T-helper 17 cell (primary cell): ENCODE measurements at regions not wholly inside any gene's neighbourhood (a gene's known extent, or its start where the extent isn't known, plus 50 kb on each side); places are given as distances from the start of the nearest gene placed in this dataset.
"Not testable (repeated sequence)": the region's sequence is repeated elsewhere in the genome, so short reads cannot be mapped to it uniquely, and the experiment has no call there.

Source experiments
- ATAC-seq: fragments of 150-1000 bp; cut with Tn5 transposase; 2 replicates; pipeline ENCODE4 v1.10.0; 2021; ENCODE audit warnings: mild to moderate bottlenecking, moderate library complexity
- DNase-seq, 3 donors: peaks; one replicate each; pipeline versions ENCODE4 v3.0.0 to v3.0.0-alpha.2; 2020 to 2021
- H3K9me3 ChIP-seq: one replicate; pipeline ENCODE4 v1.7.0; 2013; ENCODE audit warnings: low read length, mild to moderate bottlenecking; ENCODE audit not compliant: control insufficient read depth, poor library complexity, severe bottlenecking
- H3K27ac Mint-ChIP-seq: one replicate; pipeline ENCODE4 v1.8.0; 2022; ENCODE audit warnings: mild to moderate bottlenecking, moderate library complexity, mixed read lengths
- H3K27me3 Mint-ChIP-seq: one replicate; pipeline ENCODE4 v1.8.0; 2022; ENCODE audit warnings: mixed read lengths
- H3K36me3 Mint-ChIP-seq: one replicate; pipeline ENCODE4 v1.8.0; 2022; ENCODE audit warnings: low read depth, mixed read lengths
- H3K4me1 Mint-ChIP-seq: one replicate; pipeline ENCODE4 v1.8.0; 2022; ENCODE audit warnings: mild to moderate bottlenecking, mixed read lengths
- H3K4me3 Mint-ChIP-seq: one replicate; pipeline ENCODE4 v1.8.0; 2022; ENCODE audit warnings: mild to moderate bottlenecking, moderate library complexity, mixed read lengths

DNA sequence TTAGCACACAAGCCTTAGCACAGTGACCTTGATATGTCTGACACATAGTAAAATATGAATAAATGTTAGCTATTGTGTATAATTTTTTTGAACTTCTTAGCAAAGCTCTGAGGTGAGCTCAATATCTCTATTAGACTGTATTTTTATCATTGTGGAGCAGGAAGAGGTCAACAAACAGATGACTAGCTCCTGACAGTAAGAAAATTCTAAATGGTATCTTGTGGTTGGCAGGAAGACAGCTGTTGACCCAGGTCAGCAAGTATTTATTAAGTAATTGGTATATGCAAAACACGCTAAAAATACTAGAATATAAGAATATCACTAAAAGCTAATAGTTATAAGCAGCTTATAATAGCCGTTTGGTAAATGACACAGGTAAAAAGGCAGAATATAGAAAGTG lies 77.5 kb upstream of the MARCKS start:
- no peaks in the 10 kb centered on the region for H3K36me3 Mint-ChIP-seq
- no peak overlapping the region for H3K4me3 Mint-ChIP-seq
- H3K27ac Mint-ChIP-seq = no peak overlapping the region
- no peaks in the 10 kb centered on the region for H3K9me3 ChIP-seq
- peaks cover 2% of the 10 kb centered on the region for H3K4me1 Mint-ChIP-seq
- ATAC-seq (no peak), DNase-seq (no peak)
- no peaks in the 10 kb centered on the region for H3K27me3 Mint-ChIP-seq

- H3K4me1 Mint-ChIP-seq = peaks cover 2% of the 10 kb centered on the region
- no peak overlapping the region for H3K4me3 Mint-ChIP-seq
- DNase-seq (no peak), ATAC-seq (no peak)
- no peaks in the 10 kb centered on the region for H3K27me3 Mint-ChIP-seq
- H3K9me3 ChIP-seq = no peaks in the 10 kb centered on the region
- no peaks in the 10 kb centered on the region for H3K36me3 Mint-ChIP-seq
- no peak overlapping the region for H3K27ac Mint-ChIP-seq
Observed at GRCh38 chr6:113782636-113783035, 74.5 kb upstream of the MARCKS start.

- no peaks in the 10 kb centered on the region for H3K9me3 ChIP-seq
- no peak for ATAC-seq
- H3K36me3 Mint-ChIP-seq = no peaks in the 10 kb centered on the region
- no peaks in the 10 kb centered on the region for H3K27me3 Mint-ChIP-seq
- no peak overlapping the region for H3K4me3 Mint-ChIP-seq
- no peak for DNase-seq
- no peaks in the 10 kb centered on the region for H3K4me1 Mint-ChIP-seq
- H3K27ac Mint-ChIP-seq = no peak overlapping the region
Observed at GRCh38 chr6:113786168-113786567, 71.0 kb upstream of the MARCKS start.

GRCh38 chr6:113788586-113788985 lies 68.6 kb upstream of the MARCKS start:
- no peak for DNase-seq
- no peaks in the 10 kb centered on the region for H3K9me3 ChIP-seq
- no peaks in the 10 kb centered on the region for H3K36me3 Mint-ChIP-seq
- no peaks in the 10 kb centered on the region for H3K27me3 Mint-ChIP-seq
- no peak overlapping the region for H3K4me3 Mint-ChIP-seq
- ATAC-seq = no peak
- no peaks in the 10 kb centered on the region for H3K4me1 Mint-ChIP-seq
- H3K27ac Mint-ChIP-seq = no peak overlapping the region

GRCh38 chr6:113791225-113791624 lies 65.9 kb upstream of the MARCKS start:
- not testable (repeated sequence) for H3K9me3 ChIP-seq, H3K27me3 Mint-ChIP-seq, H3K4me1 Mint-ChIP-seq, H3K27ac Mint-ChIP-seq, H3K4me3 Mint-ChIP-seq, DNase-seq, H3K36me3 Mint-ChIP-seq, ATAC-seq

DNA sequence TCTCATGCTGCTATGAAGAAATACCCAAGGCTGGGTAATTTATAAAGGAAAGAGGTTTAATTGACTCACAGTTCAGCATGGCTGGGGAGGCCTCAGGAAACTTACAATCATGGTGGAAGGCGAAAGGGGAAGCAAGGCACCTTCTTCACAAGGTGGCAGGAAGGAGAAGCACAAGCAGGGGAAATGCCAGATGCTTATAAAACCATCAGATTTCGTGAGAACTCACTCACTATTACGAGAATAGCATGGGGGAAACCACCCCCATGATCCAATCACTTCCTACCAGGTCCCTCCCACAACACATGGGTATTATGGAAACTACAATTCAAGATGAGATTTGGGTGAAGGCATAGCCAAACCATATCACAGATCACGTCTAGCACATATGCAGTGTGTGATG lies 61.8 kb upstream of the MARCKS start:
- not testable (repeated sequence) for ATAC-seq, H3K27me3 Mint-ChIP-seq, H3K4me3 Mint-ChIP-seq, DNase-seq, H3K27ac Mint-ChIP-seq, H3K9me3 ChIP-seq, H3K4me1 Mint-ChIP-seq, H3K36me3 Mint-ChIP-seq

- ATAC-seq (no peak), DNase-seq (no peak)
- Mint-ChIP-seq H3K4me1 (no peaks in the 10 kb centered on the region), H3K27me3 (peaks cover 5% of the 10 kb centered on the region), H3K36me3 (no peaks in the 10 kb centered on the region), H3K4me3 (no peak overlapping the region), H3K27ac (no peak overlapping the region)
- H3K9me3 ChIP-seq = no peaks in the 10 kb centered on the region
Observed at GRCh38 chr6:113796038-113796437, 61.1 kb upstream of the MARCKS start.

GRCh38 chr6:113802779-113803178 lies 54.4 kb upstream of the MARCKS start:
- H3K4me1 Mint-ChIP-seq = peaks cover 2% of the 10 kb centered on the region
- H3K36me3 Mint-ChIP-seq = no peaks in the 10 kb centered on the region
- no peak overlapping the region for H3K27ac Mint-ChIP-seq
- H3K27me3 Mint-ChIP-seq = peaks cover 5% of the 10 kb centered on the region
- no peaks in the 10 kb centered on the region for H3K9me3 ChIP-seq
- no peak for DNase-seq
- H3K4me3 Mint-ChIP-seq = no peak overlapping the region
- no peak for ATAC-seq

- no peak overlapping the region for H3K27ac Mint-ChIP-seq
- H3K36me3 Mint-ChIP-seq = no peaks in the 10 kb centered on the region
- ATAC-seq (no peak), DNase-seq (no peak)
- peaks cover 4% of the 10 kb centered on the region for H3K27me3 Mint-ChIP-seq
- peaks cover 6% of the 10 kb centered on the region for H3K4me1 Mint-ChIP-seq
- no peak overlapping the region for H3K4me3 Mint-ChIP-seq
- no peaks in the 10 kb centered on the region for H3K9me3 ChIP-seq
Observed at GRCh38 chr6:113805173-113805790, 51.9 kb upstream of the MARCKS start.

DNA sequence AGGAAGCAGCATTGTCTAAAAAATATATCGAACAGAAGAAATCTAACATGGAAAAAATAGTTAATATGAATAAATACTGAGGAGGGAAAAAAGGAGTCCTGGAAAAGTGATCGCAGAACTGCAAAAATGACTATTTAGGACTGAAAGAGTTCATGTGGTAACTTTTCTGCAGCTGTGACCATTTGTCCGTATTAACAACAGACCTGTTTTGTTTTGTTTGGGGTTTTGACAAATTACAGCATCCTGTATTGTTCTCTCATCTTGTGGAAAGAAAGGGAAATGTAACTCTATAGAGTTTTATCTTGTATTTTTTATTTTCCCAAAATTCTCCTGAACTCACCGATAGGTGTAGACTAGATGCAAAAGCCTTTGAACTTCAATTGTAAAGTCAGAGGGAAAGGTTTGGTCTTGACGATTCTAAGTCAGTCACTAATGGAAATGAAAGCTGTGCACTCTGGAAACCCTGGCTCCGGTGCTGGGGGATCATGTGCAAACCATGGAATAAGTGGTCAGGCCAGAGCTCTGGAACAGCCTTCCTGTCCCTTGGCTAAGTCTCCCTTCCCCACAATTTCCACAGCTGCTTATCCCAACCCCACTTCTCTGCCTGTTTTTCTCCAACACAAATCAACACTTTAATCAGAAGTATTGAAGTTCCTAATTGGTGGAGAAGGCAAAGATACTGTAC lies 51.2 kb upstream of the MARCKS start:
- Mint-ChIP-seq H3K4me1 (peaks cover 6% of the 10 kb centered on the region), H3K4me3 (no peak overlapping the region), H3K27ac (no peak overlapping the region), H3K36me3 (no peaks in the 10 kb centered on the region), H3K27me3 (no peaks in the 10 kb centered on the region)
- no peak for ATAC-seq
- no peak for DNase-seq
- H3K9me3 ChIP-seq = no peaks in the 10 kb centered on the region
